GM10248 (cell line): ENCODE measurements at regions not wholly inside any gene's neighbourhood (a gene's known extent, or its start where the extent isn't known, plus 50 kb on each side); places are given as distances from the start of the nearest gene placed in this dataset.

ENCODE experiments used
- CTCF ChIA-PET: fragments of 300-600 bp; sonication (Branson Sonifier 250); formaldehyde crosslinking; extraction: SDS; loops from one replicate; lab custom pipeline; 2021; ENCODE audit warnings: antibody characterized with exemption; lab: Yijun Ruan, JAX
- POLR2A ChIA-PET: fragments of 350-650 bp; sonication (Branson Sonifier 250); formaldehyde crosslinking; extraction: SDS; loops from one replicate; lab custom pipeline; 2020; ENCODE audit warnings: antibody characterized with exemption; lab: Yijun Ruan, JAX
- DNase-seq: peaks from one replicate; pipeline ENCODE4 v3.0.0; 2012; ENCODE audit errors: extremely low spot score
- TF ChIP-seq, protein P1 (sequence below): IDR thresholded peaks from 2 replicates; pipeline ENCODE4 v1.5.1; 2012; ENCODE audit warnings: mild to moderate bottlenecking, low read depth; ENCODE audit errors: extremely low read depth, missing control alignments, control extremely low read depth

DNA sequence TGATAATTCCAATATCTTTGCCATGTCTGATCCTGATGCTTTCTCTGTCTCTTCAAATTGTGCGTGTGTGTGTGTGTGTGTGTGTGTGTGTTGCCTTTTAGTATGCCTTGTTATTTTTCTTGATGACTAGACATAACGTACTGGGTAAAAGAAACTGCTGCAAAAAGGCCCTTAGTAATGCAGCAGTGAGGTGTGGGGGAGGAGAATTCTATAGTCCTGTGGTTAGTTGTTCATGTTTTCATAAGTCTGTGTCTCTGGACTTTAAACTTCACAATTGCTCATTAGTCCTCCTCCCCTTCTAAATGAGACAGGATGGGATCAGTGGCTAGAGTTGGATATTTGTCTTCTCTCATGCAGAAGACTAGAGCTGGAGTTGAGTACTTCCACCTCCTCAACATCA lies 346.2 kb upstream of the IRX1 start:
- ChIA-PET POLR2A (no interaction called here), CTCF (no interaction called here)
- TF ChIP-seq, protein P1, sequence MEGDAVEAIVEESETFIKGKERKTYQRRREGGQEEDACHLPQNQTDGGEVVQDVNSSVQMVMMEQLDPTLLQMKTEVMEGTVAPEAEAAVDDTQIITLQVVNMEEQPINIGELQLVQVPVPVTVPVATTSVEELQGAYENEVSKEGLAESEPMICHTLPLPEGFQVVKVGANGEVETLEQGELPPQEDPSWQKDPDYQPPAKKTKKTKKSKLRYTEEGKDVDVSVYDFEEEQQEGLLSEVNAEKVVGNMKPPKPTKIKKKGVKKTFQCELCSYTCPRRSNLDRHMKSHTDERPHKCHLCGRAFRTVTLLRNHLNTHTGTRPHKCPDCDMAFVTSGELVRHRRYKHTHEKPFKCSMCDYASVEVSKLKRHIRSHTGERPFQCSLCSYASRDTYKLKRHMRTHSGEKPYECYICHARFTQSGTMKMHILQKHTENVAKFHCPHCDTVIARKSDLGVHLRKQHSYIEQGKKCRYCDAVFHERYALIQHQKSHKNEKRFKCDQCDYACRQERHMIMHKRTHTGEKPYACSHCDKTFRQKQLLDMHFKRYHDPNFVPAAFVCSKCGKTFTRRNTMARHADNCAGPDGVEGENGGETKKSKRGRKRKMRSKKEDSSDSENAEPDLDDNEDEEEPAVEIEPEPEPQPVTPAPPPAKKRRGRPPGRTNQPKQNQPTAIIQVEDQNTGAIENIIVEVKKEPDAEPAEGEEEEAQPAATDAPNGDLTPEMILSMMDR: no peak
- DNase-seq: no peak

DNA sequence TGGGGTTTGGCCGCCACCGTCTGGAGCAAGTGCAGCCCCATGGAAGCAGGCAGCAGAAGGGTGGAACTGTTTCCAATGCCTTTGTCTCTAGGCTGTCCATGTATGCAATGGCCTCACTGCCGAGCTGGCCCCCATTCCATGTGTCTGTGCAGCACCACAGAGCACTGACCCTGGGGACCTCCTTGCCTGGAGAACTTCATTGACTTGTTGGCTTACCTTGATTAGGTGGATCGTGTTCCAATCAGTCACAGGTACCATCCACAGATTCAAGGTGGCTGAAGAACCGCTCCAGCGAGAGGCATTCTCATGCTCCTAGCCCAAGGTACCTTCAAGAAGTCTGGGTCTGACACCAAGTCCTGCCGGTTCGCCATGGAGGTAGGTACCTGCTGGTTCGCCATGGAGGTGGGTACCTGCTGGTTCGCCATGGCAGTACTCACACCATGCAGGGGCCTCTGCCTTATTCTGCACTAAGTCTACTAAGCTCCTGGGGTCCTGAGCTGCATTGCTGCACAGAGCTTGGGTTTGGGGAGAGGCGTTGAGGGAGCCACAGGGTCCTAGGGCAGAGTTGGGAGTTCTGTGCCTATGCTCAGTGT lies 358.3 kb upstream of the IRX1 start:
- TF ChIP-seq, protein P1: no peak
- ChIA-PET CTCF (no interaction called here), POLR2A (no interaction called here)
- DNase-seq: no peak

DNA sequence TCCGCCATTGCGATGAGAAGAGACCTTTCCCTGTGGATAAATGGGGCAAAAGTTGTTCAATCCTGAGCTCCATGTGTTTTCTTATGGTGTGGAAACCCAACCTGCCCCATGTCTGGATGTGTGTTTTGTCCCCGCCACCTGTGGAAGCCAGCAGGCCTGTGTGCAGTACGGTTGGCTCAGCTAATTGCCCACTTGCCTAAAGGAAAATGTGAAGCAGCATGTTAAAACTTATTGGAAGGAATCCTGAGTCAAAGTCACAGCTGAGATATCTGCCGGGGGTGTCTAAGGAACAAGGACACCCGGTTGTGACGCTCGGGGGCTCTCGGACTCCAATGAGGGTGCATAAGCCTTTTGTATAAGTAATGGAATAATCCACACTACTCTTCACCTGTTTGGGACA lies 361.1 kb upstream of the IRX1 start:
- ChIA-PET CTCF (interaction anchor here (1.0 kb wide), 1 partner anchor 10 kb away, joined by 3 read pairs; no protein-coding TSS in a partner anchor), POLR2A (no interaction called here)
- no peak for DNase-seq
- TF ChIP-seq, protein P1: no peak

DNA sequence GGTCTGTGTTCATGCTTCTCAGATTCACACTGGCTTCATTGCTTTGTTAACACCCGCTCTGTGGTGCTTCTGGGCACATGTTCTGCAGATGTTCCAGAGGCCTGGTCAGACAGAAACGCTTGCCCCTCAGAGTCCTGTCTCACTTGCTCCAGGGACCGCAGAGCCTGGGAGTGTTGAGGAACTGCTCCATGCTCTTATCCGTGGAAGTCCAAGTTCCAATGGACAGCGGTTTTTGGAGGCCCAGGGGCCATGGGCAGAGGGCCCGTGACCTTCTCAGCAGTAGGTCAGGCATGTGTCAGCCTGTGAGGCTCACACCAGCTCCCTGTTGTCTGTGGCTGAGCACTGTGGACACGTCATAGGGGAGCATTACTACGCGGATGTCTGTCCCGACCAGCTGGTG lies 364.7 kb upstream of the IRX1 start:
- TF ChIP-seq, protein P1: no peak
- DNase-seq: no peak
- ChIA-PET CTCF (interaction anchor here (1.7 kb wide), 1 partner anchor 15 kb away, joined by 3 read pairs; no protein-coding TSS in a partner anchor), POLR2A (no interaction called here)

DNA sequence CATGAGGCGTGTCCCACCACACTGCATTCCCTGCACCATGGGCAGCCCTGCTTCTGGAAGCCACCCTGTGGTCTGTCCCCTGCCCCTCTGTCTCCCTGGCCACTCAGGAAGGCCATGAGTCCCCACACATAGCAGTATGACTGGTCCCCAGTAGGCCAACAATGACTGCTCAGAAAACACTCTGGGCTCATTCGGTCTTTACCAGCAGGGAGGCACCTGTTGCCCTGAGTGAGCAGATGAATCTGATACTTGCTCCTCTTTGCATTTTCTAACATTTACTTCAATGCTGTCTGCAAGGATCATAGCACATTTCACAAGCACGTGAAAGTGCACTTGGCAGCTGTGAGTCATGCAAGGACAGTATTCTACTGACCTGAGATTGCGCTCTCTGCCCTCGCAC lies 365.4 kb upstream of the IRX1 start:
- DNase-seq: no peak
- POLR2A ChIA-PET: no interaction called here

DNA sequence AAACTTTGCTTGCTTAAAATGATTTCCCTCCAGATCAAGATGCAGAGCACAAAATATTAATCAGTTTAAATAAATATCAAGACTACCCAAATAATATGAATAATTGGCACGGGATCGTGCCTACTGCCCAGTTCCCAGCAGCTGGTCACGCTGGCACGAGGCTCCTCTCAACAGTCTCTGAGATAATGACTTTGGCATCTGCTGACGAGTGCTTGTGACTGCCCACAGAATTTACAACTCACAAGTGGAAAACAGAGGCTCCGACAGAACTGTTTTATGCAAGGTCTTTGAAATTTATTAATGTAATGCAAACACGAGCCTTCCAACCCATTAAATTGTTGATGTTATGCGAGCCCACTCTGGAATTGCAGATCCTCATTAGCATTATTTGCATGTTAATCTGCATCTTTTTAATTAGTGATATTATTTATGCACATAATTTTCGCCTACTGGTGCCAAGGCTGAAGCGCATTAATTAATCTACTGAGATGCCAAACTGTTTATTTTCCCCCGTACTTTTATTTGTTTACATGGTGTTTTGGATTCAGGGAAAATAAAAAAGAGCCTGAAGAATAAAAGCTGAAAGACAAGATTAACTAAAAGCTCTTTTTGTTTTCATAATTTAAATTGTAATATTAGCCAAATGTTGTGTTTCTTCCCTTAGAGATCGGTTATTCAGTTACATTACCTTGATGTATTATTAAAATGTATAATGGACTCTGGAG lies 369.3 kb upstream of the IRX1 start:
- POLR2A ChIA-PET: no interaction called here
- TF ChIP-seq, protein P1: no peak
- CTCF ChIA-PET: no interaction called here
- no peak for DNase-seq

More for the DNA sequence above, 365.4 kb upstream of the IRX1 start:
- TF ChIP-seq, protein P1: no peak
- CTCF ChIA-PET: interaction anchor here (1.7 kb wide), 1 partner anchor 15 kb away, joined by 3 read pairs; no protein-coding TSS in a partner anchor
